ACHN (cell line): ENCODE measurements at regions not wholly inside any gene's neighbourhood (a gene's known extent, or its start where the extent isn't known, plus 50 kb on each side); places are given as distances from the start of the nearest gene placed in this dataset.
"Not testable (repeated sequence)": the region's sequence is repeated elsewhere in the genome, so short reads cannot be mapped to it uniquely, and the experiment has no call there.

Experiments used
- DNase-seq: peaks from one replicate; pipeline ENCODE4 v3.0.0-alpha.2; 2015
- in situ Hi-C: cut with HindIII; loops from 2 replicates; pipeline ENCODE4 v1.10.0; 2017; ENCODE audit warnings: low sequenced_read_pairs, low pct_ligation_motif_present, low pct_unique_long_range_greater_than_20kb

DNA sequence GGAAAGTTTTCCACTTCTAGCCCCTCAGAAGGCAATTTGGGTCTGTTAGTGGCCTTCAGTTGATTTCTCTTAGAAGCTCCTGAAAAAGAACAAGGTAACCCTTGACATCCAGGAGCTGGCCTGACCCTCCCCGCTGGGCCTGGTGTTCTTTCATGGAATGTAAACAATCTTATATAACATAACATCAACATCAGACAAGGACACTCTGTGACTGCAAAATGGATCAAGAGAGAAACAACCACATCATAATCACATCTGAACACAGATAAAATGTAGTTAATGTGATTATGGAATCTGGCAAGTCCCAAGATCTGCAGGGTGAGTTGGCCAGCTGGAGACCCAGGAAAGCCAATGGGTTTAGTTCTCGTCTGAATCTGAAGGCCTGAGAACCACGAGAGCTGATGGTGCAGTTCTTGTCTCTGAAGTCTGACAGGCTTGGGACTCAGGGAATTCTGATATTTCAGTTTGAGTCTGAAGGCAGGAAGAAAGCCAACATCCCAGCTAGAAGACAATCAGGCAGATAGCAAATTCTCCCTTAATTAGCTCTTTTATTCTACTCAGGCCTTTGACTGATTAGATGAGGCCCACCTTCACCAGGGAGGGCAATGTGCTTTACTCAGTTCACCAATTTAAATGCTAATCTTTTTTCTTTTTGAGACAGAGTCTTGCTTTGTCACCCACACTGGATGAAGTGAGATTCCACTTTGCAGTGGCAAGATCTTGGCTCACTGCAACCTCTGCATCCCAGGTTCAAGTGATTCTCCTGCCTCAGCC is 91.4 kb upstream of the NAMPT start:
- no peak for DNase-seq
- in situ Hi-C loops = no loop called here

DNA sequence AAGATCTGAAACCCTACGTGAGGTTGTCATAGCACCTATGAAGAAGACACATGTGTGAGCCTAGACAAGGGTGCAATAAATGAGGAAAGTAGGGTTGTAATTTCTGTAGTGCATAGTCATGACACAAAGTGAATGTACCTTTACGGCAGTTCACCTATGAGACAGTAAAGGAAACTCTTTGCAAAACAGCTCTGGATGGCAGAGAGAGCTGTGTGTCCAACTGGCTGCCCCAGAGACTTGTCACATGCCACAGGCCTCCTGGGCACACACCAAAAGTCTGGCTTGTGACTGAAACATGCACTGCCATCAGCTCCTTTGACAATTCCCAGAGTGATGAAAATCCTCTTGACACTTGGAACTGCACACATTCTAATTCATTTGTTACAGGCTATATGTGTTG is 90.7 kb upstream of the NAMPT start:
- in situ Hi-C loops = no loop called here
- no peak for DNase-seq

DNA sequence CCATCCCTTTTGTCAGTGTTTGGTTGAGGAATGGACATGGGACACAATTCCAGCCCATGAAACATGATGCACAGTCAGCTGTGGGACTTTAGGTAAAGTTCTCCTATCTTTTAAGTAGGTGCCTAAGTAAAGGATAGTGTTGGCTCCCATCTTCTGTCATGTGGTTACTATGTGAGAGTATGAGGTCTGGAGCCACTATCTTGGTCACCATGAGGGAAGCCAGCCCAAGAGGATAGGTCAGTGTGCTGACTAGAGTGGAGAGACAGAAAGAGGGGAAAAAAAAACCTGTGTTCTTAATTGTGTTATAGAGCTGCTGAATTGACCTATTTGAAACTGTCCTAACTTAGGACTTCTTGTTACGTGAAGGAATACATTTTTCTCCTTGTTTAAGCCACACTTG is 89.7 kb upstream of the NAMPT start:
- DNase-seq = no peak
- in situ Hi-C loops = no loop called here

DNA sequence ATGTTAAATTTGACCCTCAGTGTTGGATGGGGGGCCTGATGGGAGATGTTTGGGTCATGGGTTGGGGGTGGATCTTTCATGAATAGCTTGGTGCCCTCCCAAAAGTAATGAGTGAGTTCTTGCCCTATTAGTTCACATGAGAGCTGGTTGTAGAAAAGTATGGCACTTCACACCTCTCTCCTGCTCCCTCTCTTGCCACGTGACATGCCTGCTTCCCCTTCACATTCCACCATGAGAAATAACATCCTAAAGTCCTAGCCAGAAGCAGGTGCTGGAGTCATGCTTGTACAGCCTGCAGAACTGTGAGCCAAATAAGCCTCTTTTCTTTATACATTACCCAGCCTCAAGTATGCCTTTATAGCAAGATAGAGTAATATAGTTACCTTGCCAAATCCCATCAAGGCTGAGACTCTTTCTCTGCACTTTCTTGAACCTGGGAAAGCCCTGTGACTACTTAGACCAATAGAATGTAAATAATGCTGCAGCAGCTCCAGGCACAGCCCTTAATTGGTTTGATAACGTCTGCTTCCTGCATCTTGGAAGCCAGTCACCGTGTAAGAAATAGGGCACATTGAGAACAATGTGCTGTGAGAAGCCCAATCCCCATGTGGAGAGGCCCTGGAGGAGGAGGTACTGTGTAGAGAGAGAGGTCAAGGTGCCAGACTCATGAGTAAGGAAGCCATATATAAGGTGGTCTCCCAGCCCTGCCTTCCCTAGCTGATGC is 88.0 kb upstream of the NAMPT start:
- no peak for DNase-seq
- in situ Hi-C loops = no loop called here

DNA sequence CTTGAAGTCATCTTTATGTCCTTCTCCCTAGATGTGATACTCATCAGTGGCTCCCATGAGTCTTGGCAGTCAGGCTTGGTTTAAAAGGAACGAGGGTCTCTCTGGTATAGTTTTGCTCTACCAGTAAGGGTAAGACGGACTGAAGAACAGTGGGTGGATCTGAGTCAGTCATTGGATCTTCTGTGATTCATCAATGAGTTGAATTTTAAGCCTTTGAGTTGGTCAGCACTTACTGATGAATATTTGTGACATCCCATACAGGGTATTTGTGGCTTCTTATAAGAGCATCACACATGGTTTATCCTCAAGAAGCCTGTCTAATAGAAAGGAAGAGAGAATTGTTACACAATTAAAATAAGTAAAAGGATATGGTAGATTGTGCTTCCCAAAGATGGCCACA is 87.3 kb upstream of the NAMPT start:
- in situ Hi-C loops = no loop called here
- DNase-seq = no peak

DNA sequence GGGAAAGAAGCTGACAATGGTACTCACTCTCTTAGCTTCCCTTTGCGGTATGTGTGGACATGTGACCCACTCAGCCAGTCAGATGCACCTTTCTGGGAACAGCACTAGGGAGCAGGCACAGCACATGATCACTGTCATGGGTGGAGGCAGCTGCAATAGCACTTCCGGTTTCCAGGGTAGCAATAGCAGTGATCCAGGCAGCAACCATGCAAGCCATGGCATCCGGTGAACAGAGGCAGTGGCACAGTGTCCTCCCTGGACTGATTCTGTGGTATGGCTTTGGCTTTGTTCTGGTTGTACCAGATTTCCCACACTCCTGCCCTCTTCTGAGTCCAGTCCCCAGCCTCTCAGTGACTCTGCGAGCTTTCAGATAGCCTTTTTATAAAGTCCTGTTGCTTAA is 86.8 kb upstream of the NAMPT start:
- in situ Hi-C loops = no loop called here
- DNase-seq = no peak

DNA sequence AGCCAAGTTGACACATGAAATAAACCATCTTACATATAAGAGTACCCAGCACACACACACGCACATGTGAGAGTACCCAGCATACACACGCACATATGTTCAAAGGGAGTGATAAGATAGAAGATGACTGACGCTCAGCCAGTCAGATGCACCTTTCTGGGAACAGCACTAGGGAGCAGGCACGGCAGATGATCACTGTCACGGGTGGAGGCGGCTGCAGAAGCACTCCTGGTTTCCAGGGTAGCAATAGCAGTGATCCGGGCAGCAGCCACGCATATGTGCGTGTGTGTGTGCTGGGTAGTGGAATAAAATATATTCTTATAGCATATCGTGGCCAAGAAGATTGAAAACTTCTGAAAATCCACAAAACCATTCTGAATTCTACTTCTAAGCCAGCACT is 85.8 kb upstream of the NAMPT start:
- DNase-seq = no peak
- in situ Hi-C loops = no loop called here

DNA sequence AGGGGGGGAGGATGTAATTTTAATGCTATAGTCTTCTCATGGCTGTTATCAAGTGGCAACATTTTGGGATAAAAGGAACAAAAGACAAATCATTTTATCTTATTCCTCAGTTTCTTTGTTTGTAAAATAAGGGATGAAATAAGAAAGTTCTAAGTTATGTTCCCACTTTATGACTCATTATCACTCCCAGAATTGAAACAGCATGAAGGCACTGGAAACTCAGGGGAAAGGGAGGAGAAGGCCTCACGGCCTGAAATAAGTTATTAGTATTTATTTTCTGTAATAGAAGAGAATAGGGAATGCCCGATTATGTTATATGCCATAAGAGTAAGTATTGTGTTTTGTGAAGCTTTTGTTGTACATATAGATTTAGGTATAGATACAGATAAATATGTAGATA is 85.0 kb upstream of the NAMPT start:
- in situ Hi-C loops = no loop called here
- DNase-seq = no peak

DNA sequence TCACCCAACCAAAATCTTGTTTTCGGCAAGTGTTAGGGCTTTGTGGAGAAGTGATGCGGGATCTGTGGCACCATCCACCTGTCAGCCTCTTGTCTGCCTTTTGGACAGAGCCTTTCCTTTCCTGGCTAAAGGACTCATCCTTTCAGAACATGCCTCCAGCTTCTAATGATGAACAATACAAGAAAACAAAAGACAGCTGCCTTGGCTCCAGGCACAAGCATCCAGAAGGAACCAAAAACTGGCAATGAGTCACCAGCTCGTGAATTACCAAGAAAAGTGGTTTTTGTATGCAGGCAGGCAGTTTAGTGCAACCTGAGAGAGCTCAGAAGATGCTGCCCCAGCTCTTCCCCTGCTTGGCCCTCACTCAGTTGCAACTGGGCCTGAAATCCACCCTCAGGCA is 84.6 kb upstream of the NAMPT start:
- in situ Hi-C loops = no loop called here
- DNase-seq = peak; percentile 12

DNA sequence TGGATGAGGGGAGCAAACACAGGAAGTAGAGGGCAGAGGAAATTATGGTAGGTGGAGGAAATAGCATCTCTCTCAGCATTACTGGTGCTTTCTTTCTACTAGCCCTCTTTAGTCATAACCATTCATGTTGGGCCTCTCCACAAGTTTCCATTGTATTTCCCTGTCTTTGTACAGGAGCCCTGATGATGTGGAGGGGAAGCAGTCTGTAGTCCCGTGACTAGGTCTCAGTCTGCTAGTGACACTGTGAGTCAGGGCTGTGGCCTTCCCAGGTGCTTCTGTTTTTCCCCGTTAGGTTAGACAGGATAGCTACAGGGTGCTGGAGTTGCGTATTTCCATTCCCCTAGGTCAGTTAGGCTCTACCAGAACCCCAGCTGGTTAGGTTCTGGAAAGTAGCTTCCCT is 82.9 kb upstream of the NAMPT start:
- DNase-seq = no peak
- in situ Hi-C loops = no loop called here

DNA sequence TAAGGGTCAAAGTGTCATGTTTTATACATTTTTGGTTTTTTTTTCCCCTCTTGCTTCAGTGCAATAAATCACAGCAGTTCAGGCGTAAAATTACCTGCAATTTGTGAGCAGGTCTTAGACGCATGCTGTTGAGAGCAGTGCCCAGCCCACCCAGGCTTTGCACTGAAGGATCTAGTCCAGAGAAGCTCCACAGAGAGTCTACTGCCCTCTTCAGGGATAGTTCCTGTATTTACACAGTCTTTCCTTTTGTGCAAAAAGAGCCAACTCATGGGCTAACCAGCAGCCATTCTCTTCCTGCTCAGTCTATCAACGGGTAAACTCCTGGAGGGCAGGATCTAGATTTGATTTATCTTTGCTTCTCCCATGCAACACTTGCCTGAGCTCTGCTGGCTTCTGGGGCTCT is 82.2 kb upstream of the NAMPT start:
- DNase-seq = peak; percentile 45
- in situ Hi-C loops = no loop called here

DNA sequence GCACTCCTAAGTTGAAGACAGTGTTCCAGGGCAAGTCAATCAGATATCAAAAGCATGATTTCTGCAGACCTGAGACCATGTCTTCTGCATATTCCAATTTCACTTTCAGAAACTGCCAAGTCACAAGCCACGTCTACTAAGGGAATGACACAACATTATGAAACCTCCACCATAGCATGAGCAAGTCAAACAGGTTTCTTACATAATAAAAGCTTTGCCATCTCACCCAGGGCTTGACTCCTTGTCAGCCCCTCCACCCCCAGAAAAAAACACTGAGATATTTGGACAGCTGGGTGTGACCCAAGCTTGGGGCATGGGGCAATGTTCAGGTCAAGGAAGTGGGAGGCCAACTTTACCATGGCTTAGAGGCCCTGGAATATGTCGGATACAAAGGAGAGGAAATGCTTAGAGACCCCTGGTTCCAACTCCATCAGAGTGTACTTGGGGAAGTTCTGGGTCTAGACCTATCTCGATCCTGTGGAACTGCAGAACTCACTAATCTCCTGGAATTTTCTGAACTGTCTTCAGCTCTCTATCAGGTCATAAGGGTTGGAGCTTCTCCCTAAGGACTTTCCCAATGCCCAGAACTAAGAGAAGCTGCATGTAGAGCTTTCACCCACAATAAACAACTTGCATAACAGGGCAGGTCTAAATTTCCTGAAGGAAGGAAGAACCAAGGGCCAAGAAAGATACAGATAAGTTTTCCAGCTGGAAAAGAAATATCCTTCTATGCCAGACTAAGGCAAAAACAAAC is 80.6 kb upstream of the NAMPT start:
- in situ Hi-C loops = no loop called here
- no peak for DNase-seq

DNA sequence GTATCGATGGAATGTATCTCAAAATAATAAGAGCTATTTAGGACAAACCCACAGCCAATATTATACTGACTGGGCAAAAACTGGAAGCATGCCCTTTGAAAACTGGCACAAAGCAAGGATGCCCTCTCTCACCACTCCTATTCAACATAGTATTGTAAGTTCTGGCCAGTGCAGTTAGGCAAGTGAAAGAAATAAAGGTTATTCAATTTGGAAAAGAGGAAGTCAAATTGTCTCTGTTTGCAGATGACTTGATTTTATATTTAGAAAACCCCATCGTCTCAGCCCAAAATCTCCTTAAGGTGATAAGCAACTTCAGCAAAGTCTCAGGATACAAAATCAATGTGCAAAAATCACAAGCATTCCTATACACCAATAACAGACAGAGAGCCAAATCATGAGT is 77.7 kb upstream of the NAMPT start:
- in situ Hi-C loops, DNase-seq: not testable (repeated sequence)

DNA sequence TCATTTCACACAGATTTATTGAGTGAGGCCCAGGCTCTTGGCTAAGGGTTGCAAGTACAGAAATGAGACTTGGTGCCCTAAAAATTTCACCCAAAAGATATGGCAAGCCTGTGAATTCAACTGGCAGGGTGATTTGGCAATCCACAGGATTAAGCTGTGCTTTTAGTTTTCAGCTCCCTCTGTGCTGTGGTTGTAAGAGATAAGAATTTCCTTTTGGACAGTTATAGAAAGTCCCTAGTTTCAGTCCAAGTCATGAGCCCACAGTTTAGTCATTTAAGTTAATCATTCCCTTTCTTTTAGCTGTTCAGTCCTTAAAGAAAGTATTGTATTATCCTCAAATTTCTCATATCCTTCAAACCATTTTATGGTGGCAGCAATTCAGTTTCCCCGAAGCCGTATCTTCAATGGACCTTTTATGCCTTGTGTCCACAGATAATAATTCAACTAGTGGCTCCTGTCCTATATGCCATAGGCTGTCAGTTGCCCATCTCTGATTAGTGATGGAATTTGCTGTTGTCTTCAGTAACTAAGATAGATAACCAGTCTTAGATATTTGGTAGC is 73.4 kb upstream of the NAMPT start:
- peak; percentile 66 for DNase-seq
- in situ Hi-C loops = no loop called here

DNA sequence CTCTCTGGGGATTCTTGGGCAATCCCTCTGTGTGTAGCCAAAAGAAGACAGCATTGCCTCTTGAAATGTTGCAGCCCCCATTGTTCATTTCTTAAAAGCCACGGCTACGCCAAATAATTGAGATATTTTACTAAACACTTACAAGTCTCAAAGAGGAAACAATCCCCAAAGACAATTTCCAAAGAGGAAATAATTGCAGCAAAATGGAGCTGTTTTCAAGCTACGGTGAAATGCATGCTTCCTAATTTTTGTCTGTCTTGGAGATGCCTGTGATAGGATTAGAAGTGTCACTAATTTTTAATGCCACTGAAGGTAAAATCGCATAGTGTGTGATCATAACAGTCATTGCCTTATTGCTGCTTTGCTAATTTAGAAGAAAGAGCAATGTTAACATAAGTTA is 72.9 kb upstream of the NAMPT start:
- in situ Hi-C loops = no loop called here
- no peak for DNase-seq

DNA sequence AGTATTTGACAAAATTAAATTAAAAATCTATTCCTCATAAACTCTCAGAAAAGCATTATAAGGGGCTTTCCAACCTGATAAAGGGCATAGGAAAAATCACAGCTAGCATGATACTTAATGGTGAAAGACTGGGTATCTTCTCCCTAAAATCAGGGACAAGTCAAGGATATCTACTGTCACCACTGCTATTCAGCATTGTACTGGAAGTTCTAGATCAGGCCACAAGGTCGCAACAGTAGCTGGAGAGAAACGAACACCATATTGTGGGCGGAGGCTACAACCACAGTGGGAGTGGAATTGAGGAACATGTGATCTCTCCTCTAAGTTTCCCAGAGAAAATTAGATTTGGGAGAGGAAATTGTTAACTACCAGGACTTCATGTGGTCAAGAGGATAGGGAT is 70.0 kb upstream of the NAMPT start:
- in situ Hi-C loops = no loop called here
- no peak for DNase-seq

DNA sequence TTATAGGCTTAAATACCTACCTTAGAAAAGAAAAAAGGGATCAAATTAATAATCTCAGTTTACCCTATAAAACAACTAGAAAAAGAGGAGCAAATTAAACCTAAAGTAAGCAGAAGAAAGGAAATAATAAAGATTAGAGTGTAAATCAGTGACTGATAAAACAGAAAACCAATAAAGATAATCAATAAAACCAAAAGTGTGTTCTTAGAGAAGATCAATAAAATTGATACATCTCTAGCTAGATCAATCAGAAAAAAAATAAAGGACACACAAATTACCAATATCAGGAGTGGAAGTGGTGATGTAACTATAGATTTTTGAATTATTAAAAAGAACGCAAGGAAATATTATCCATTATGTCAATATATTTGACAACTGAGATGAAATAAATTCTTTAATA is 69.2 kb upstream of the NAMPT start:
- in situ Hi-C loops = no loop called here
- DNase-seq = no peak

DNA sequence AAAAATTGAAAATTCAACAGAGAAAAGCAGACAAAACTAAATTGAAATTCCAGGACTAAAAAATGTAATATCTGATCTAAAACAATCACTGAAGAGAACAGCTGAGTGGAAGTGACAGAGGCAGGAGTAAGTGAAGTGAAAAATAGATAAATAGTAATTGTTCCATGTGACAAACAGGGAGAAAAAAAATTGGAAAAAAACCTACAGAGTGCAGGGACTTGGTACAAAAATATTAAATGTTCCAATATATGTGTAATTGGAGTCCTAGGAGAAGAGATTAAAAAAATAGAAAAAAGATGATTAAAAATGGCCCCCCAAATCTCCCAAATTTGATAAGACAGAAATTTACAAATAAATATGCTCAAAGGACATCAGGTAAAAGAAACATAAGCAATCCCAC is 63.4 kb upstream of the NAMPT start:
- in situ Hi-C loops = no loop called here

DNA sequence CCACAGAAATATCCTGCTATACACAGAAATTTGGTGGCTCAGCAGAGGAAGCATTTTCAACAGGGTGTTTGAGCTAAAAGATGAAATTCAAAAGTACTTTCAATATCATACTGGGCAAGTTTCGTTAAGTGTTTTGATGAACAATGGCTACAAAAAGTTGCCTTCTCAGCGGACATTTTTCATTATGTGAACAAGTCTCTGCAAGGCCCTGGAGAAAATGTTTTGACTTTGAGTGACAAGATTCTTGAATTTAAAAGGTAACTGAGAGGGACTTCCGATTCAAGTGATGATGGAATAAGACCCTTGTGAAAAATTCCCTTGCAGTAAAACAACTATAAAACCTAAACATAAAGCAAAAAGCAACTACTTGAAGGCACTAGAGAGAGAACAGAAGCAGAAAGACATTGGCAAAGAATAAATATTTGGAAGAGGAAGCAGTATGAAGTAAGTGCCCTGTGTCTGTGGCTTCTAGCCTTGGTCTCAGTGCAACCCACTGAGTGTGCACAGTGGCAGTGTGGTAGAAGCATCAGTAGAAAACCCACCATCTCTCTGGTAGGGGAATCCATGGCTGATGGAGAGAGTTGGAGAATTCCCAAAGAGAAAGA is 62.5 kb upstream of the NAMPT start:
- in situ Hi-C loops = no loop called here
- DNase-seq = no peak

More for the DNA sequence above, 63.4 kb upstream of the NAMPT start:
- DNase-seq = no peak
